Esophagus squamous epithelium (tissue), 5 donors: ENCODE measurements at regions not wholly inside any gene's neighbourhood (a gene's known extent, or its start where the extent isn't known, plus 50 kb on each side); places are given as distances from the start of the nearest gene placed in this dataset.

Experiments
- DNase-seq: peaks from one replicate; lab custom pipeline; 2025; lab: John Stamatoyannopoulos, UW
- H3K27ac ChIP-seq, 4 donors: fragments of 200-600 bp; sonication (generic); one replicate each; pipeline ENCODE4 v1.5.1; 2016 to 2019; ENCODE audit warnings: mild to moderate bottlenecking in 1 of 4
- H3K27me3 ChIP-seq, 4 donors: fragments of 200-600 bp; sonication (generic); 1 replicate in 3 of 4; 2 replicates in 1 of 4; pipeline versions ENCODE4 v1.5.1 to v1.6.0; 2017 to 2021; ENCODE audit warnings: antibody characterized with exemption in 1 of 4
- H3K36me3 ChIP-seq, 3 donors: fragments of 200-600 bp; sonication (generic); one replicate each; pipeline ENCODE4 v1.5.1; 2016 to 2019
- H3K4me1 ChIP-seq, 3 donors: fragments of 200-600 bp; sonication (generic); one replicate each; pipeline ENCODE4 v1.5.1; 2017 to 2019
- H3K4me3 ChIP-seq, 4 donors: fragments of 200-600 bp; sonication (generic); 1 replicate in 3 of 4; 2 replicates in 1 of 4; pipeline ENCODE4 v1.5.1; 2016 to 2019; ENCODE audit warnings: mild to moderate bottlenecking in 2 of 4, moderate library complexity in 1 of 4
- H3K9me3 ChIP-seq, 3 donors: fragments of 200-600 bp; sonication (generic); one replicate each; pipeline ENCODE4 v1.5.1; 2016 to 2019
- CTCF ChIP-seq, 6 experiments: fragments of 450-650 bp in 4 of 6; fragments of 200-600 bp in 2 of 6; sonication (generic) in 2 of 6; IDR thresholded peaks; one replicate each; pipeline ENCODE4 v1.5.1; 2016 to 2019; ENCODE audit warnings: antibody characterized with exemption in 6 of 6, mild to moderate bottlenecking in 4 of 6, moderate library complexity in 4 of 6
- POLR2A ChIP-seq, 4 donors: fragments of 450-650 bp; IDR thresholded peaks; one replicate each; pipeline ENCODE4 v1.6.1; 2017; ENCODE audit warnings: antibody characterized with exemption in 4 of 4, mild to moderate bottlenecking in 4 of 4, moderate library complexity in 3 of 4
- WGBS, 2 donors: methylation state at CpG; one replicate each; pipeline ENCODE4 v1.1.5; 2018; 5-methylcytosine and 5-hydroxymethylcytosine counted together
- intact Hi-C: fragments of 100-400 bp; cut with DNase I; formaldehyde crosslinking; loops from one replicate; pipeline ENCODE4 v1.15.0; 2022
- donor health status: DM: yes; HTN: yes; CAD: no.

GRCh38 chr2:48140586-48140985, 173.9 kb upstream of the FOXN2 start:
- no peaks in the 10 kb centered on the region for H3K4me1 ChIP-seq
- intact Hi-C loops = no loop called here
- H3K27ac ChIP-seq = no peak overlapping the region
- TF ChIP-seq CTCF (IDR thresholded peaks at IDR 0.05) (no peak), POLR2A (IDR thresholded peaks at IDR 0.05) (no peak)
- H3K4me3 ChIP-seq = no peak overlapping the region
- DNase-seq = no peak
- H3K27me3 ChIP-seq = no peaks in the 10 kb centered on the region
- H3K9me3 ChIP-seq = no peaks in the 10 kb centered on the region
- no peaks in the 10 kb centered on the region for H3K36me3 ChIP-seq

GRCh38 chr2:48144777-48145176, 169.7 kb upstream of the FOXN2 start:
- no peaks in the 10 kb centered on the region for H3K36me3 ChIP-seq
- 20 to 52% methylated on average over 2 of the region's 2 CpGs for WGBS, 2 donors
- H3K4me3 ChIP-seq = no peak overlapping the region
- H3K27ac ChIP-seq = no peak overlapping the region
- H3K4me1 ChIP-seq = no peaks in the 10 kb centered on the region
- no peaks in the 10 kb centered on the region for H3K27me3 ChIP-seq
- no peaks in the 10 kb centered on the region for H3K9me3 ChIP-seq
- TF ChIP-seq POLR2A (IDR thresholded peaks at IDR 0.05) (no peak), CTCF (IDR thresholded peaks at IDR 0.05) (no peak)
- intact Hi-C loops = no loop called here
- DNase-seq = no peak

- Histone ChIP-seq H3K36me3 (no peaks in the 10 kb centered on the region), H3K4me1 (no peaks in the 10 kb centered on the region), H3K4me3 (no peak overlapping the region), H3K27ac (no peak overlapping the region), H3K9me3 (no peaks in the 10 kb centered on the region), H3K27me3 (no peaks in the 10 kb centered on the region)
- 76 to 78% methylated on average over 6 of the region's 6 CpGs for WGBS, 2 donors
- DNase-seq = no peak
- TF ChIP-seq CTCF (IDR thresholded peaks at IDR 0.05) (no peak), POLR2A (IDR thresholded peaks at IDR 0.05) (no peak)
- intact Hi-C loops = no loop called here
Observed at GRCh38 chr2:48145845-48146452, 168.5 kb upstream of the FOXN2 start.

- Histone ChIP-seq H3K4me3 (no peak overlapping the region), H3K27me3 (no peaks in the 10 kb centered on the region), H3K9me3 (no peaks in the 10 kb centered on the region), H3K36me3 (no peaks in the 10 kb centered on the region), H3K27ac (no peak overlapping the region), H3K4me1 (no peaks in the 10 kb centered on the region)
- 81 to 91% methylated on average over 5 to 6 of the region's 6 CpGs for WGBS, 2 donors
- intact Hi-C loops = no loop called here
- TF ChIP-seq CTCF (IDR thresholded peaks at IDR 0.05) (no peak), POLR2A (IDR thresholded peaks at IDR 0.05) (no peak)
- no peak for DNase-seq
Observed at GRCh38 chr2:48146552-48146951, 167.9 kb upstream of the FOXN2 start.

- TF ChIP-seq POLR2A (IDR thresholded peaks at IDR 0.05) (no peak), CTCF (IDR thresholded peaks at IDR 0.05) (no peak)
- intact Hi-C loops = no loop called here
Observed at GRCh38 chr2:48147719-48148118, 166.8 kb upstream of the FOXN2 start.

More at GRCh38 chr2:48147719-48148118, 166.8 kb upstream of the FOXN2 start:
- no peak overlapping the region for H3K4me3 ChIP-seq
- H3K27me3 ChIP-seq = no peaks in the 10 kb centered on the region
- DNase-seq = no peak
- no peaks in the 10 kb centered on the region for H3K36me3 ChIP-seq
- no peaks in the 10 kb centered on the region for H3K4me1 ChIP-seq
- no peak overlapping the region for H3K27ac ChIP-seq
- no peaks in the 10 kb centered on the region for H3K9me3 ChIP-seq
